H9 (cell line): ENCODE measurements at regions not wholly inside any gene's neighbourhood (a gene's known extent, or its start where the extent isn't known, plus 50 kb on each side); places are given as distances from the start of the nearest gene placed in this dataset.

Experiments used
- DNase-seq: peaks from one replicate; pipeline ENCODE4 v3.0.0-alpha.2; 2017
- H2AFZ ChIP-seq: one replicate; pipeline ENCODE4 v1.6.1; 2013; ENCODE audit warnings: mild to moderate bottlenecking, low read length, control low read depth, moderate library complexity
- H2AK5ac ChIP-seq: 2 replicates; pipeline ENCODE4 v1.6.1; 2013; ENCODE audit warnings: low read length, control low read depth, mixed read lengths; ENCODE audit not compliant: insufficient read length
- H2BK120ac ChIP-seq: one replicate; pipeline ENCODE4 v1.6.1; 2013; ENCODE audit warnings: low read depth, mild to moderate bottlenecking, low read length, control low read depth, inconsistent platforms; ENCODE audit not compliant: poor library complexity, severe bottlenecking
- H2BK12ac ChIP-seq: 2 replicates; pipeline ENCODE4 v1.6.1; 2013; ENCODE audit warnings: low read length, control low read depth, mixed read lengths, low read depth; ENCODE audit not compliant: insufficient read length
- H2BK15ac ChIP-seq: 2 replicates; pipeline ENCODE4 v1.6.1; 2013; ENCODE audit warnings: low read depth, low read length, control low read depth
- H2BK20ac ChIP-seq: one replicate; pipeline ENCODE4 v1.6.1; 2013; ENCODE audit warnings: low read depth, mild to moderate bottlenecking, low read length, control low read depth, inconsistent platforms; ENCODE audit not compliant: poor library complexity, severe bottlenecking
- H2BK5ac ChIP-seq: 2 replicates; pipeline ENCODE4 v1.6.1; 2013; ENCODE audit warnings: low read length, control low read depth, mixed read lengths; ENCODE audit not compliant: insufficient read length
- H3K14ac ChIP-seq: 2 replicates; pipeline ENCODE4 v1.6.1; 2013; ENCODE audit warnings: low read length, control low read depth; ENCODE audit not compliant: insufficient read depth
- H3K18ac ChIP-seq: 2 replicates; pipeline ENCODE4 v1.6.1; 2013; ENCODE audit warnings: low read depth, mild to moderate bottlenecking, mixed read lengths, low read length, control low read depth; ENCODE audit not compliant: insufficient read length
- H3K23ac ChIP-seq: 2 replicates; pipeline ENCODE4 v1.6.1; 2013; ENCODE audit warnings: low read length, control low read depth, mixed read lengths, low read depth; ENCODE audit not compliant: insufficient read length
- H3K23me2 ChIP-seq: 2 replicates; pipeline ENCODE4 v1.6.1; 2013; ENCODE audit warnings: low read depth, mild to moderate bottlenecking, mixed read lengths, low read length, control low read depth; ENCODE audit not compliant: insufficient read length, poor library complexity, severe bottlenecking
- H3K27ac ChIP-seq: 2 replicates; pipeline ENCODE4 v1.5.1; 2013; ENCODE audit warnings: low read length, control low read depth, mixed read lengths, low read depth; ENCODE audit not compliant: insufficient read length
- H3K27me3 ChIP-seq: 2 replicates; pipeline ENCODE4 v1.6.1; 2013; ENCODE audit warnings: low read length, control low read depth, inconsistent platforms; ENCODE audit not compliant: insufficient read depth
- H3K4ac ChIP-seq: 2 replicates; pipeline ENCODE4 v1.6.1; 2013; ENCODE audit warnings: low read depth, mild to moderate bottlenecking, control low read depth, inconsistent platforms, low read length, moderate library complexity
- H3K4me1 ChIP-seq: 2 replicates; pipeline ENCODE4 v1.6.1; 2013; ENCODE audit warnings: low read length, control low read depth, inconsistent platforms; ENCODE audit not compliant: insufficient read depth
- H3K4me2 ChIP-seq: 2 replicates; pipeline ENCODE4 v1.6.1; 2013; ENCODE audit warnings: low read length, control low read depth, mixed read lengths; ENCODE audit not compliant: insufficient read length, insufficient read depth
- H3K56ac ChIP-seq: 2 replicates; pipeline ENCODE4 v1.6.1; 2013; ENCODE audit warnings: low read depth, mild to moderate bottlenecking, mixed read lengths, low read length, control low read depth; ENCODE audit not compliant: insufficient read length
- H3K79me1 ChIP-seq: 2 replicates; pipeline ENCODE4 v1.6.1; 2013; ENCODE audit warnings: low read depth, mild to moderate bottlenecking, moderate library complexity, low read length, control low read depth, inconsistent platforms; ENCODE audit not compliant: insufficient read depth, poor library complexity, severe bottlenecking
- H3K79me2 ChIP-seq: 2 replicates; pipeline ENCODE4 v1.6.1; 2013; ENCODE audit warnings: low read length, control low read depth, inconsistent platforms; ENCODE audit not compliant: insufficient read depth
- H3K9ac ChIP-seq: 2 replicates; pipeline ENCODE4 v1.6.1; 2013; ENCODE audit warnings: low read length, control low read depth, mixed read lengths; ENCODE audit not compliant: insufficient read length; ENCODE audit errors: extremely low read depth
- H3K9me3 ChIP-seq: one replicate; pipeline ENCODE4 v1.6.1; 2013; ENCODE audit warnings: low read depth, low read length, inconsistent platforms; ENCODE audit not compliant: control insufficient read depth
- H3T11ph ChIP-seq: one replicate; pipeline ENCODE4 v1.6.1; 2013; ENCODE audit warnings: mild to moderate bottlenecking, low read length, control low read depth, inconsistent platforms
- H4K20me1 ChIP-seq: one replicate; pipeline ENCODE4 v1.6.1; 2013; ENCODE audit not compliant: control insufficient read depth, insufficient read length, insufficient read depth
- H4K5ac ChIP-seq: 2 replicates; pipeline ENCODE4 v1.6.1; 2013; ENCODE audit warnings: low read depth, mild to moderate bottlenecking, mixed read lengths, low read length, control low read depth; ENCODE audit not compliant: insufficient read length
- H4K8ac ChIP-seq: replicated peaks from 2 replicates; pipeline ENCODE4 v1.6.1; 2013; ENCODE audit warnings: low read length, control low read depth, mixed read lengths, low read depth; ENCODE audit not compliant: insufficient read length
- H4K91ac ChIP-seq: 2 replicates; pipeline ENCODE4 v1.6.1; 2013; ENCODE audit warnings: low read depth, mild to moderate bottlenecking, moderate library complexity, mixed read lengths, low read length, control low read depth; ENCODE audit not compliant: insufficient read length
- H3K27ac Mint-ChIP-seq, 3 experiments: 2 replicates in 2 of 3; 3 replicates in 1 of 3; pipeline ENCODE4 v1.8.0; 2020 to 2021; ENCODE audit warnings: mixed read lengths in 3 of 3, mild to moderate bottlenecking in 1 of 3, moderate library complexity in 1 of 3
- H3K27me3 Mint-ChIP-seq: 2 replicates; pipeline ENCODE4 v1.8.0; 2021; ENCODE audit warnings: low read depth, mild to moderate bottlenecking, moderate library complexity, mixed read lengths
- H3K36me3 Mint-ChIP-seq, 3 experiments: 2 replicates in 2 of 3; 3 replicates in 1 of 3; pipeline ENCODE4 v1.8.0; 2020 to 2021; ENCODE audit warnings: low read depth in 3 of 3, mixed read lengths in 3 of 3; ENCODE audit not compliant: insufficient read depth in 1 of 3
- H3K4me1 Mint-ChIP-seq, 2 experiments: 2 replicates each; pipeline ENCODE4 v1.8.0; 2020; ENCODE audit warnings: mixed read lengths in 2 of 2
- H3K4me3 Mint-ChIP-seq, 2 experiments: 2 replicates in 1 of 2; 3 replicates in 1 of 2; pipeline ENCODE4 v1.8.0; 2020 to 2021; ENCODE audit warnings: mild to moderate bottlenecking in 2 of 2, mixed read lengths in 2 of 2, moderate library complexity in 1 of 2
- H3K9me3 Mint-ChIP-seq, 2 experiments: 2 replicates in 1 of 2; 3 replicates in 1 of 2; pipeline ENCODE4 v1.8.0; 2020; ENCODE audit warnings: mild to moderate bottlenecking in 2 of 2, mixed read lengths in 2 of 2, moderate library complexity in 1 of 2
- CTCF ChIP-seq: fragments of 200-600 bp; sonication (generic); conservative IDR thresholded peaks from 3 replicates; pipeline ENCODE4 v1.8.0; 2021; ENCODE audit warnings: antibody characterized with exemption, mild to moderate bottlenecking
- whole genome bisulfite sequencing: extraction: QIAGEN DNeasy Blood & Tissue Kit; methylation state at CpG from one replicate; pipeline ENCODE4 v1.1.7; 2013; ENCODE audit warnings: missing lambda C conversion rate, low lambda C conversion rate, mixed read lengths; ENCODE audit not compliant: insufficient read length; ENCODE audit errors: extremely low coverage; 5-methylcytosine and 5-hydroxymethylcytosine counted together

- Histone ChIP-seq H3K4me1 (peaks cover 5% of the 10 kb centered on the region), H4K5ac (no peak overlapping the region), H2BK120ac (no peak overlapping the region), H2AFZ (no peak overlapping the region), H3K23ac (no peak overlapping the region), H3K4ac (no peak overlapping the region), H3K56ac (no peak overlapping the region), H3K9me3 (no peaks in the 10 kb centered on the region), H3T11ph (no peak overlapping the region), H2BK5ac (no peak overlapping the region), H3K18ac (no peak overlapping the region), H3K27me3 (no peaks in the 10 kb centered on the region), H3K23me2 (no peaks in the 10 kb centered on the region), H2BK15ac (no peak overlapping the region), H3K4me2 (no peak overlapping the region), H3K9ac (no peak overlapping the region), H2AK5ac (no peak overlapping the region), H2BK12ac (no peak overlapping the region), H4K20me1 (no peaks in the 10 kb centered on the region), H3K27ac (no peak overlapping the region), H2BK20ac (no peak overlapping the region), H3K14ac (no peak overlapping the region), H4K91ac (no peak overlapping the region), H4K8ac (no peak overlapping the region), H3K79me1 (no peaks in the 10 kb centered on the region), H3K79me2 (no peaks in the 10 kb centered on the region)
- H3K27me3 Mint-ChIP-seq = peaks cover 2% of the 10 kb centered on the region; the same call in 1 of the 2 replicates
- no peak for TF ChIP-seq CTCF
- DNase-seq = peak; percentile 20
- no peaks in the 10 kb centered on the region for H3K36me3 Mint-ChIP-seq
- no CpG with 5 or more reads among the region's 11 CpGs for WGBS
- no peaks in the 10 kb centered on the region for H3K9me3 Mint-ChIP-seq
- H3K4me1 Mint-ChIP-seq = peaks cover 14 to 15% of the 10 kb centered on the region in 2 experiments
- H3K27ac Mint-ChIP-seq = peak overlapping the region in 1 of 3 experiments; percentile 52; a peak in 2 of 7 replicates
- H3K4me3 Mint-ChIP-seq = no peak overlapping the region; a peak in 1 of 5 replicates
Observed at GRCh38 chr20:50303573-50304500, 113.2 kb downstream of the CEBPB start.
